ENCODE measurements at regions not wholly inside any gene's neighbourhood (a gene's known extent, or its start where the extent isn't known, plus 50 kb on each side); places are given as distances from the start of the nearest gene placed in this dataset.

- no TSS peak for BruUV-seq (replicated peaks)
- Histone ChIP-seq H4K20me1 (ENCODE audit: insufficient read depth, low read length) (no peaks in the 10 kb centered on the region), H3K9me3 (ENCODE audit: low read length) (no peaks in the 10 kb centered on the region), H3K36me3 (replicated peaks in 1 of 2; ENCODE audit: control insufficient read depth in 1 of 2, insufficient read depth in 2 of 2, low read length in 2 of 2) (no peaks in the 10 kb centered on the region), H3K27ac (ENCODE audit: extremely low read length, insufficient read depth, low read length) (no peak overlapping the region), H3K4me3 (replicated peaks in 1 of 3; ENCODE audit: insufficient read depth in 1 of 3, low read depth in 2 of 3, low read length in 3 of 3) (no peak overlapping the region), H3K27me3 (ENCODE audit: control insufficient read depth in 1 of 2, insufficient read depth in 2 of 2, low read length in 2 of 2) (no peaks in the 10 kb centered on the region), H3K4me2 (ENCODE audit: low read depth, low read length) (no peak overlapping the region), H3K79me2 (ENCODE audit: insufficient read depth, low read length) (no peaks in the 10 kb centered on the region), H3K4me1 (ENCODE audit: insufficient read depth, low read length) (no peaks in the 10 kb centered on the region), H3K9ac (ENCODE audit: insufficient read depth, low read depth, low read length) (no peak overlapping the region), H2AFZ (ENCODE audit: low read length) (no peak overlapping the region)
- DNase-seq (ENCODE audit: low spot score) (no peak), FAIRE-seq (no peak), ATAC-seq (no peak)
- TF ChIP-seq CTCF (CRISPR knock-in tag; IDR thresholded peaks at IDR 0.05) (no peak), PAWR (CRISPR knock-in tag; IDR thresholded peaks at IDR 0.05; ENCODE audit: borderline replicate concordance) (no peak), HOMEZ (CRISPR knock-in tag; IDR thresholded peaks at IDR 0.05; ENCODE audit: low read depth) (no peak), TEAD2 (CRISPR knock-in tag; IDR thresholded peaks at IDR 0.05) (no peak), ZNF350 (CRISPR knock-in tag; IDR thresholded peaks at IDR 0.05; ENCODE audit: borderline replicate concordance, low read depth) (no peak), ZNF770 (CRISPR knock-in tag; IDR thresholded peaks at IDR 0.05) (no peak), RFXANK (CRISPR knock-in tag; IDR thresholded peaks at IDR 0.05) (no peak)
- CTCF ChIA-PET (ENCODE audit: low intra/inter-chr PET ratio, low total read pairs): no interaction called here
- WGBS (ENCODE audit: low lambda C conversion rate): 15% methylated on average over 3 of the region's 3 CpGs
- in situ Hi-C loops (cut with HindIII; ENCODE audit: extremely low pct_ligation_motif_present, low pct_unique_long_range_greater_than_20kb) (no loop called here), intact Hi-C loops (cut with micrococcal nuclease; ENCODE audit: unreplicated experiment) (no loop called here)
- POLR2A ChIA-PET: no interaction called here
Measured at GRCh38 chr5:152625696-152626095, 220.6 kb upstream of the NMUR2 start.
